SK-N-SH (cell line): ENCODE measurements at regions not wholly inside any gene's neighbourhood (a gene's known extent, or its start where the extent isn't known, plus 50 kb on each side); places are given as distances from the start of the nearest gene placed in this dataset.

Experiments used
- CTCF ChIA-PET: fragments of 300-600, 350-600 bp; formaldehyde crosslinking; extraction: SDS; loops from one replicate; lab custom pipeline; 2021; lab: Yijun Ruan, JAX
- POLR2A ChIA-PET: fragments of 350-600 bp; sonication (Branson Sonifier 250); formaldehyde crosslinking; extraction: SDS; loops from one replicate; lab custom pipeline; 2020; ENCODE audit warnings: antibody characterized with exemption, inconsistent platforms; lab: Yijun Ruan, JAX
- DNase-seq: peaks from one replicate; pipeline ENCODE4 v3.0.0; 2012
- H2AFZ ChIP-seq: fragments of 200-600 bp; sonication (generic); 2 replicates; pipeline ENCODE4 v1.8.1; 2016; ENCODE audit warnings: antibody characterized with exemption, mild to moderate bottlenecking, low read depth
- H3F3A ChIP-seq: fragments of 200-600 bp; sonication (generic); replicated peaks from 2 replicates; pipeline ENCODE3; 2016; ENCODE audit warnings: antibody characterized with exemption, mild to moderate bottlenecking; ENCODE audit not compliant: insufficient read depth
- H3K27ac ChIP-seq, 2 experiments: fragments of 200-500 bp in 1 of 2; fragments of 200-600 bp in 1 of 2; sonication (Bioruptor generic) in 1 of 2; sonication (generic), shearing (Covaris generic) in 1 of 2; 2 replicates each; pipeline versions ENCODE4 v1.5.1 to v1.6.1; 2014 to 2016; ENCODE audit warnings: low read depth in 2 of 2, inconsistent platforms in 1 of 2, low read length in 1 of 2, mild to moderate bottlenecking in 1 of 2, mixed read lengths in 1 of 2
- H3K27me3 ChIP-seq: fragments of 200-600 bp; sonication (generic), shearing (Covaris generic); 2 replicates; pipeline ENCODE4 v1.6.1; 2016; ENCODE audit warnings: mixed run types; ENCODE audit not compliant: insufficient read depth
- H3K36me3 ChIP-seq, 2 experiments: fragments of 200-500 bp in 1 of 2; fragments of 200-600 bp in 1 of 2; sonication (Bioruptor generic) in 1 of 2; sonication (generic) in 1 of 2; replicated peaks in 1 of 2; 2 replicates each; pipeline versions ENCODE3 to v1.5.1; 2014 to 2016; ENCODE audit warnings: low read length in 1 of 2, mild to moderate bottlenecking in 1 of 2; ENCODE audit not compliant: insufficient read depth in 2 of 2, control insufficient read depth in 1 of 2
- H3K4me1 ChIP-seq, 2 experiments: fragments of 200-500 bp in 1 of 2; fragments of 200-600 bp in 1 of 2; sonication (Bioruptor generic) in 1 of 2; sonication (generic), shearing (Covaris generic) in 1 of 2; 2 replicates each; pipeline versions ENCODE4 v1.5.1 to v1.6.1; 2014 to 2016; ENCODE audit warnings: low read depth in 1 of 2, low read length in 1 of 2, mixed run types in 1 of 2; ENCODE audit not compliant: insufficient read depth in 2 of 2, control insufficient read depth in 1 of 2
- H3K4me2 ChIP-seq: fragments of 200-600 bp; sonication (generic), shearing (Covaris generic); 2 replicates; pipeline ENCODE4 v1.6.1; 2017; ENCODE audit warnings: mixed run types
- H3K4me3 ChIP-seq, 2 experiments: fragments of 200-500 bp in 1 of 2; fragments of 200-600 bp in 1 of 2; sonication (Bioruptor generic) in 1 of 2; sonication (generic), shearing (Covaris generic) in 1 of 2; 2 replicates each; pipeline versions ENCODE4 v1.5.1 to v1.8.1; 2014 to 2016; ENCODE audit warnings: low read depth in 2 of 2, inconsistent platforms in 1 of 2, low read length in 1 of 2, mild to moderate bottlenecking in 1 of 2, mixed read lengths in 1 of 2, moderate library complexity in 1 of 2
- H3K79me2 ChIP-seq: fragments of 200-600 bp; sonication (generic); 2 replicates; pipeline ENCODE4 v1.8.1; 2017; ENCODE audit warnings: mild to moderate bottlenecking; ENCODE audit not compliant: insufficient read depth
- H3K9ac ChIP-seq: fragments of 200-600 bp; sonication (generic); 2 replicates; pipeline ENCODE4 v1.6.1; 2017; ENCODE audit warnings: mixed run types
- H3K9me2 ChIP-seq: fragments of 200-600 bp; sonication (generic); 2 replicates; pipeline ENCODE4 v1.6.1; 2017; ENCODE audit warnings: mixed run types
- H3K9me3 ChIP-seq: fragments of 200-600 bp; sonication (generic); 2 replicates; pipeline ENCODE4 v1.6.1; 2017; ENCODE audit warnings: mixed run types, mild to moderate bottlenecking, moderate library complexity
- H4K20me1 ChIP-seq: fragments of 200-600 bp; sonication (generic); 2 replicates; pipeline ENCODE4 v1.6.1; 2017; ENCODE audit warnings: mild to moderate bottlenecking, mixed run types; ENCODE audit not compliant: insufficient read depth
- CHD2 ChIP-seq: fragments of 150-350 bp; IDR thresholded peaks from 2 replicates; pipeline ENCODE4 v1.6.1; 2018; ENCODE audit warnings: low read length; ENCODE audit not compliant: partially characterized antibody
- EP300 ChIP-seq, 2 experiments: IDR thresholded peaks; 2 replicates each; pipeline versions ENCODE4 v1.4.0 to v1.6.1; 2012; ENCODE audit warnings: borderline replicate concordance in 1 of 2, low read depth in 1 of 2, low read length in 1 of 2
- FOXJ3 ChIP-seq: sonication (generic); formaldehyde crosslinking; IDR thresholded peaks from 2 replicates; pipeline ENCODE4 v1.5.1; 2020; ENCODE audit warnings: mild to moderate bottlenecking, missing genetic modification reagents
- FOXM1 ChIP-seq: IDR thresholded peaks from 2 replicates; pipeline ENCODE4 v1.4.0; 2012; ENCODE audit warnings: low read depth, mild to moderate bottlenecking
- GABPA ChIP-seq: IDR thresholded peaks from 2 replicates; pipeline ENCODE4 v1.4.0; 2012; ENCODE audit warnings: low read depth, mild to moderate bottlenecking
- GATA2 ChIP-seq: sonication (generic); formaldehyde crosslinking; IDR thresholded peaks from 2 replicates; pipeline ENCODE4 v1.5.0; 2020; ENCODE audit warnings: mild to moderate bottlenecking, missing genetic modification reagents
- MXI1 ChIP-seq: IDR thresholded peaks from 2 replicates; pipeline ENCODE4 v1.6.1; 2012; ENCODE audit warnings: mild to moderate bottlenecking, low read depth, low read length, improper control_type of control experiment
- NRF1 ChIP-seq: IDR thresholded peaks from 2 replicates; pipeline ENCODE4 v1.6.1; 2012; ENCODE audit warnings: low read depth, mild to moderate bottlenecking, low read length
- POLR2AphosphoS5 ChIP-seq: IDR thresholded peaks from 2 replicates; pipeline ENCODE4 v1.6.1; 2012; ENCODE audit warnings: low read depth, low read length
- RAD21 ChIP-seq: IDR thresholded peaks from 2 replicates; pipeline ENCODE4 v1.6.1; 2012; ENCODE audit warnings: mild to moderate bottlenecking, low read length
- RCOR1 ChIP-seq: fragments of 150-350 bp; IDR thresholded peaks from 2 replicates; pipeline ENCODE4 v1.6.1; 2017; ENCODE audit warnings: antibody characterized with exemption, low read length
- RFX5 ChIP-seq: IDR thresholded peaks from 2 replicates; pipeline ENCODE4 v1.6.1; 2012; ENCODE audit warnings: mild to moderate bottlenecking, improper control_type of control experiment, low read length
- SMC3 ChIP-seq: IDR thresholded peaks from 2 replicates; pipeline ENCODE4 v1.6.1; 2012; ENCODE audit warnings: low read depth, low read length, improper control_type of control experiment
- TAF1 ChIP-seq: IDR thresholded peaks from 2 replicates; pipeline ENCODE4 v1.6.1; 2012; ENCODE audit warnings: low read depth, mild to moderate bottlenecking, low read length, moderate library complexity, borderline replicate concordance
- TEAD4 ChIP-seq: IDR thresholded peaks from 2 replicates; pipeline ENCODE4 v1.4.0; 2012; ENCODE audit warnings: mild to moderate bottlenecking, borderline replicate concordance; ENCODE audit not compliant: insufficient read depth
- YY1 ChIP-seq: IDR thresholded peaks from 2 replicates; pipeline ENCODE4 v1.4.0; 2012; ENCODE audit warnings: low read depth, mild to moderate bottlenecking
- WGBS: methylation state at CpG from one replicate; pipeline ENCODE4 v1.1.6; 2017; ENCODE audit warnings: low lambda C conversion rate; 5-methylcytosine and 5-hydroxymethylcytosine counted together
- TF ChIP-seq, protein P1 (sequence below): fragments of 150-350 bp; IDR thresholded peaks from 2 replicates; pipeline ENCODE4 v1.6.1; 2017; ENCODE audit warnings: antibody characterized with exemption, low read length, low read depth, borderline replicate concordance
- TF ChIP-seq, protein P2 (sequence below): IDR thresholded peaks from 2 replicates; pipeline ENCODE4 v1.4.0; 2012; ENCODE audit warnings: low read depth
- TF ChIP-seq, protein P3 (sequence below): IDR thresholded peaks from 2 replicates; pipeline ENCODE4 v1.6.1; 2012; ENCODE audit warnings: mild to moderate bottlenecking, low read depth, low read length, moderate library complexity
- TF ChIP-seq, protein P4 (sequence below): IDR thresholded peaks from 2 replicates; pipeline ENCODE4 v1.4.0; 2012; ENCODE audit warnings: low read depth, borderline replicate concordance

DNA sequence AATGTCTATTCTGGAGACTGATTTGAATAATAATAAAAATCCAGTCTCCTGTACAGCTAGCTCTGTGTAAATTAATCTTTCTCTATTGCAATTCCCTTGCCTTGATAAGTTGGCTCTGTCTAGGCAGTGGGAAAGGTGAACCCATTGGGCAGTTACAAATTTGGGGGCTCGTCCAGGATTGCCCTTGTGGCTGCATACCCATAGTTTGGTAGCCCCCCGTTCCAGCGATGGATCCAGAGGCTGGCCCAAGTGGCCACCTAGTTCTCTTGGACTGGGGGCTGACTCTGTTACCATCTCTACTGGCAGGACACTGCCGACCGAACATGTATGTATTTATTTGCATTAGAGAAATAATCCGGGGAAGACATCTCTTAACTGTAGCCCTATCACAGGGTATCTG is 326.2 kb upstream of the PDGFD start:
- no peak overlapping the region for H2AFZ ChIP-seq
- POLR2A ChIA-PET, result no interaction called here
- no peak for DNase-seq
- no peaks in the 10 kb centered on the region for H3F3A ChIP-seq
- H3K9ac ChIP-seq, result no peak overlapping the region
- H3K27me3 ChIP-seq, result no peaks in the 10 kb centered on the region
- TF ChIP-seq RAD21 (no peak), GATA2 (CRISPR knock-in tag) (no peak), MXI1 (no peak), RFX5 (no peak), YY1 (no peak), POLR2AphosphoS5 (no peak), SMC3 (no peak), FOXJ3 (CRISPR knock-in tag) (no peak), GABPA (no peak)
- TF ChIP-seq, protein P1, sequence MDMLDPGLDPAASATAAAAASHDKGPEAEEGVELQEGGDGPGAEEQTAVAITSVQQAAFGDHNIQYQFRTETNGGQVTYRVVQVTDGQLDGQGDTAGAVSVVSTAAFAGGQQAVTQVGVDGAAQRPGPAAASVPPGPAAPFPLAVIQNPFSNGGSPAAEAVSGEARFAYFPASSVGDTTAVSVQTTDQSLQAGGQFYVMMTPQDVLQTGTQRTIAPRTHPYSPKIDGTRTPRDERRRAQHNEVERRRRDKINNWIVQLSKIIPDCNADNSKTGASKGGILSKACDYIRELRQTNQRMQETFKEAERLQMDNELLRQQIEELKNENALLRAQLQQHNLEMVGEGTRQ, result no peak
- TF ChIP-seq, protein P2, sequence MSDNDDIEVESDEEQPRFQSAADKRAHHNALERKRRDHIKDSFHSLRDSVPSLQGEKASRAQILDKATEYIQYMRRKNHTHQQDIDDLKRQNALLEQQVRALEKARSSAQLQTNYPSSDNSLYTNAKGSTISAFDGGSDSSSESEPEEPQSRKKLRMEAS, result no peak
- H4K20me1 ChIP-seq, result no peaks in the 10 kb centered on the region
- no peaks in the 10 kb centered on the region for H3K79me2 ChIP-seq
- WGBS, result 44% methylated on average over 4 of the region's 6 CpGs
- no peak overlapping the region for H3K27ac ChIP-seq
- H3K9me3 ChIP-seq, result 0 out of 2 replicates have a peak, but pooled peaks cover 8% of the 10 kb centered on the region
- no peaks in the 10 kb centered on the region for H3K9me2 ChIP-seq
- no peak overlapping the region for H3K4me3 ChIP-seq
- no peak overlapping the region for H3K4me2 ChIP-seq
- CTCF ChIA-PET, result no interaction called here
- peaks cover 0 to 8% of the 10 kb centered on the region in 2 experiments; a peak in 3 of 4 replicates for H3K4me1 ChIP-seq
- no peaks in the 10 kb centered on the region for H3K36me3 ChIP-seq

DNA sequence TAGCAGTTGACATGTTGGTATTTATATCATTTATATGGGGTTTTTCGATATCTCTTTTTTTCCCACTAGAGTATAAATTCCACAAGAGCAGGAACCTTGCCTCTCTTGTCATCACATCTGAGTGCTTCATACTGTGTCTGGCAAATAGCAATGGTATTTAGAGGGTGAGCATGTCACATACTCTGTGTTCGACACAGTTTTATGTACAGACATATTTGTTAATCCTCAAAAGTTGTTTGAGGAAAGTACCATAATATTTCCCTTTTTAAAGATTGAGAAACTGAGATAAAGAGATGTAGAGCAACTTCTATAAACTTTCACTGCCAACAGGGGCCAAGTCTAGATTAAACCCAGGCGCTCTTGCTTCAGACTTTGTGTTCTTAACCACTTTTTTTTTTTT is 324.6 kb upstream of the PDGFD start:
- no peak overlapping the region for H2AFZ ChIP-seq
- no peaks in the 10 kb centered on the region for H3K36me3 ChIP-seq
- no peaks in the 10 kb centered on the region for H3F3A ChIP-seq
- H3K4me3 ChIP-seq, result no peak overlapping the region
- H3K4me1 ChIP-seq, result peaks cover 0 to 8% of the 10 kb centered on the region in 2 experiments; a peak in 3 of 4 replicates
- no peaks in the 10 kb centered on the region for H3K79me2 ChIP-seq
- H4K20me1 ChIP-seq, result no peaks in the 10 kb centered on the region
- POLR2A ChIA-PET, result interaction anchor here (0.7 kb wide), 1 partner anchor 20 kb away, joined by 3 read pairs; no protein-coding TSS in a partner anchor
- no peak overlapping the region for H3K27ac ChIP-seq
- no peaks in the 10 kb centered on the region for H3K27me3 ChIP-seq
- H3K9ac ChIP-seq, result no peak overlapping the region
- CTCF ChIA-PET, result interaction anchor here (0.7 kb wide), 1 partner anchor 283 kb away, joined by 3 read pairs; no protein-coding TSS in a partner anchor
- H3K9me3 ChIP-seq, result 0 out of 2 replicates have a peak, but pooled peaks cover 8% of the 10 kb centered on the region
- DNase-seq, result no peak
- no peaks in the 10 kb centered on the region for H3K9me2 ChIP-seq
- 63% methylated on average over 3 of the region's 3 CpGs for WGBS
- H3K4me2 ChIP-seq, result no peak overlapping the region
- TF ChIP-seq YY1 (no peak), TEAD4 (no peak), RCOR1 (no peak), NRF1 (no peak), GATA2 (CRISPR knock-in tag) (no peak), TAF1 (no peak), GABPA (no peak), MXI1 (no peak), FOXM1 (no peak), SMC3 (no peak), EP300 (IDR thresholded peaks at IDR 0.05; ENCODE audit: borderline replicate concordance in 1 of 2, low read depth in 1 of 2, low read length in 1 of 2) (no peak), CHD2 (no peak)
- TF ChIP-seq, protein P1, result no peak
- TF ChIP-seq, protein P3, sequence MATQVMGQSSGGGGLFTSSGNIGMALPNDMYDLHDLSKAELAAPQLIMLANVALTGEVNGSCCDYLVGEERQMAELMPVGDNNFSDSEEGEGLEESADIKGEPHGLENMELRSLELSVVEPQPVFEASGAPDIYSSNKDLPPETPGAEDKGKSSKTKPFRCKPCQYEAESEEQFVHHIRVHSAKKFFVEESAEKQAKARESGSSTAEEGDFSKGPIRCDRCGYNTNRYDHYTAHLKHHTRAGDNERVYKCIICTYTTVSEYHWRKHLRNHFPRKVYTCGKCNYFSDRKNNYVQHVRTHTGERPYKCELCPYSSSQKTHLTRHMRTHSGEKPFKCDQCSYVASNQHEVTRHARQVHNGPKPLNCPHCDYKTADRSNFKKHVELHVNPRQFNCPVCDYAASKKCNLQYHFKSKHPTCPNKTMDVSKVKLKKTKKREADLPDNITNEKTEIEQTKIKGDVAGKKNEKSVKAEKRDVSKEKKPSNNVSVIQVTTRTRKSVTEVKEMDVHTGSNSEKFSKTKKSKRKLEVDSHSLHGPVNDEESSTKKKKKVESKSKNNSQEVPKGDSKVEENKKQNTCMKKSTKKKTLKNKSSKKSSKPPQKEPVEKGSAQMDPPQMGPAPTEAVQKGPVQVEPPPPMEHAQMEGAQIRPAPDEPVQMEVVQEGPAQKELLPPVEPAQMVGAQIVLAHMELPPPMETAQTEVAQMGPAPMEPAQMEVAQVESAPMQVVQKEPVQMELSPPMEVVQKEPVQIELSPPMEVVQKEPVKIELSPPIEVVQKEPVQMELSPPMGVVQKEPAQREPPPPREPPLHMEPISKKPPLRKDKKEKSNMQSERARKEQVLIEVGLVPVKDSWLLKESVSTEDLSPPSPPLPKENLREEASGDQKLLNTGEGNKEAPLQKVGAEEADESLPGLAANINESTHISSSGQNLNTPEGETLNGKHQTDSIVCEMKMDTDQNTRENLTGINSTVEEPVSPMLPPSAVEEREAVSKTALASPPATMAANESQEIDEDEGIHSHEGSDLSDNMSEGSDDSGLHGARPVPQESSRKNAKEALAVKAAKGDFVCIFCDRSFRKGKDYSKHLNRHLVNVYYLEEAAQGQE, result no peak
- TF ChIP-seq, protein P4, sequence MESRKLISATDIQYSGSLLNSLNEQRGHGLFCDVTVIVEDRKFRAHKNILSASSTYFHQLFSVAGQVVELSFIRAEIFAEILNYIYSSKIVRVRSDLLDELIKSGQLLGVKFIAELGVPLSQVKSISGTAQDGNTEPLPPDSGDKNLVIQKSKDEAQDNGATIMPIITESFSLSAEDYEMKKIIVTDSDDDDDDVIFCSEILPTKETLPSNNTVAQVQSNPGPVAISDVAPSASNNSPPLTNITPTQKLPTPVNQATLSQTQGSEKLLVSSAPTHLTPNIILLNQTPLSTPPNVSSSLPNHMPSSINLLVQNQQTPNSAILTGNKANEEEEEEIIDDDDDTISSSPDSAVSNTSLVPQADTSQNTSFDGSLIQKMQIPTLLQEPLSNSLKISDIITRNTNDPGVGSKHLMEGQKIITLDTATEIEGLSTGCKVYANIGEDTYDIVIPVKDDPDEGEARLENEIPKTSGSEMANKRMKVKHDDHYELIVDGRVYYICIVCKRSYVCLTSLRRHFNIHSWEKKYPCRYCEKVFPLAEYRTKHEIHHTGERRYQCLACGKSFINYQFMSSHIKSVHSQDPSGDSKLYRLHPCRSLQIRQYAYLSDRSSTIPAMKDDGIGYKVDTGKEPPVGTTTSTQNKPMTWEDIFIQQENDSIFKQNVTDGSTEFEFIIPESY, result no peak
